Spleen (tissue), 7 donors: ENCODE measurements at regions not wholly inside any gene's neighbourhood (a gene's known extent, or its start where the extent isn't known, plus 50 kb on each side); places are given as distances from the start of the nearest gene placed in this dataset.

Source experiments
- CTCF ChIP-seq, 11 experiments: fragments of 200-600 bp in 7 of 11; fragments of 450-650 bp in 4 of 11; sonication (generic) in 4 of 11; IDR thresholded peaks in 8 of 11; conservative IDR thresholded peaks in 3 of 11; 1 replicate in 7 of 11; 2 replicates in 4 of 11; pipeline versions ENCODE4 v1.4.0 to v1.8.0; 2016 to 2021; ENCODE audit warnings: antibody characterized with exemption in 11 of 11, inconsistent platforms in 4 of 11, mild to moderate bottlenecking in 1 of 11
- POLR2A ChIP-seq, 3 donors: fragments of 450-650 bp; IDR thresholded peaks; one replicate each; pipeline ENCODE4 v1.5.1; 2017; ENCODE audit warnings: antibody characterized with exemption in 3 of 3, mild to moderate bottlenecking in 1 of 3
- donor health status: DM: no; HTN: no; CAD: no; lungs with moderate emphysema.
- donor health status: DM: no; HTN: no; CAD: no.
- donor health status: DM: no; HTN: no; CAD: no.

GRCh38 chr5:23884405-23885031 is 377.1 kb downstream of the PRDM9 start:
- TF ChIP-seq CTCF (IDR thresholded peaks at IDR 0.05 in 8 of 11, conservative IDR thresholded peaks at IDR 0.05 in 3 of 11) (no peak), POLR2A (IDR thresholded peaks at IDR 0.05) (no peak)
